ENCODE measurements at regions not wholly inside any gene's neighbourhood (a gene's known extent, or its start where the extent isn't known, plus 50 kb on each side); places are given as distances from the start of the nearest gene placed in this dataset.

DNA sequence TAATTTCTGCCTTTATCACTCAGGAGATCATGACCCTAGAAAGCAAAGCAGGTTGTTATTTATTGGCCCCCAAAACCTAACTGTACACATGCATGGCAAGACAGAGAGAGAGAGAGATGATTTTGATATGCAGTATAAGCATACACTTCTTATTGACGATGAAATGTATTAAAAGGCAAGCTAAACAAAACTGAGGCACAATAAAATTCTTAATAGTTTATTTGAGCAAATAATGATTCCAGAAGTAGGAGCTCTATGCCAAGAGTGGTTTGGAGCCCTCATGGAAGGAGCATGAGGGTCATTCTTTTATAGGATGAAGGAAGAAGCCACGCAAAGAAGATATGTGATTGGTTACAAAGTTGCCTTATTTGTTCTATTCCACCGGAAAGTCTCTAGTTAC, 616.0 kb downstream of the FBXO15 start:
- Histone ChIP-seq H3K9ac (ENCODE audit: extremely low read depth, insufficient read length, low read length) (no peak overlapping the region), H2AK5ac (ENCODE audit: insufficient read length, low read length) (no peak overlapping the region), H2AFZ (ENCODE audit: low read length) (no peak overlapping the region), H3K56ac (ENCODE audit: insufficient read length, low read depth, low read length) (no peak overlapping the region), H3T11ph (ENCODE audit: low read length) (no peak overlapping the region), H4K91ac (ENCODE audit: insufficient read length, low read depth, low read length) (no peak overlapping the region), H3K9me3 (ENCODE audit: control insufficient read depth, low read depth, low read length) (no peaks in the 10 kb centered on the region), H4K20me1 (ENCODE audit: control insufficient read depth, insufficient read depth, insufficient read length) (no peaks in the 10 kb centered on the region), H2BK5ac (ENCODE audit: insufficient read length, low read length) (no peak overlapping the region), H3K4me2 (ENCODE audit: insufficient read depth, insufficient read length, low read length) (no peak overlapping the region), H4K5ac (ENCODE audit: insufficient read length, low read depth, low read length) (no peak overlapping the region), H2BK120ac (ENCODE audit: low read depth, low read length, poor library complexity, severe bottlenecking) (no peak overlapping the region), H4K8ac (replicated peaks; ENCODE audit: insufficient read length, low read depth, low read length) (no peak overlapping the region), H2BK12ac (ENCODE audit: insufficient read length, low read depth, low read length) (no peak overlapping the region), H3K18ac (ENCODE audit: insufficient read length, low read depth, low read length) (no peak overlapping the region), H2BK20ac (ENCODE audit: low read depth, low read length, poor library complexity, severe bottlenecking) (no peak overlapping the region), H3K23me2 (ENCODE audit: insufficient read length, low read depth, low read length, poor library complexity, severe bottlenecking) (no peaks in the 10 kb centered on the region), H3K23ac (ENCODE audit: insufficient read length, low read depth, low read length) (no peak overlapping the region), H2BK15ac (ENCODE audit: low read depth, low read length) (no peak overlapping the region), H3K4me1 (ENCODE audit: insufficient read depth, low read length) (peaks cover 4% of the 10 kb centered on the region; the same call in 1 of the 2 replicates), H3K27ac (ENCODE audit: insufficient read length, low read depth, low read length) (no peak overlapping the region), H3K79me1 (ENCODE audit: insufficient read depth, low read depth, low read length, poor library complexity, severe bottlenecking) (no peaks in the 10 kb centered on the region), H3K4ac (ENCODE audit: low read depth, low read length) (no peak overlapping the region), H3K27me3 (ENCODE audit: insufficient read depth, low read length) (no peaks in the 10 kb centered on the region), H3K14ac (ENCODE audit: insufficient read depth, low read length) (no peak overlapping the region), H3K79me2 (ENCODE audit: insufficient read depth, low read length) (no peaks in the 10 kb centered on the region)
- no peak for DNase-seq
- no peak for TF ChIP-seq CTCF (conservative IDR thresholded peaks at IDR 0.05)
- no peak overlapping the region for H3K27ac Mint-ChIP-seq
- no peak overlapping the region for H3K4me3 Mint-ChIP-seq
- H3K9me3 Mint-ChIP-seq = no peaks in the 10 kb centered on the region; a peak in 1 of 5 replicates
- WGBS (ENCODE audit: extremely low coverage, insufficient read length, low lambda C conversion rate) = no CpG with 5 or more reads among the region's 3 CpGs
- H3K27me3 Mint-ChIP-seq (ENCODE audit: low read depth) = no peaks in the 10 kb centered on the region; the same call in 1 of the 2 replicates
- peaks cover 6 to 9% of the 10 kb centered on the region in 2 experiments for H3K4me1 Mint-ChIP-seq
- no peaks in the 10 kb centered on the region; a peak in 1 of 7 replicates for H3K36me3 Mint-ChIP-seq (ENCODE audit: insufficient read depth in 1 of 3, low read depth in 3 of 3)

Measured in H9 (cell line).